Transverse colon (tissue), 4 donors: ENCODE measurements at regions not wholly inside any gene's neighbourhood (a gene's known extent, or its start where the extent isn't known, plus 50 kb on each side); places are given as distances from the start of the nearest gene placed in this dataset.
A peak's percentile ranks its signal among the peaks of the same experiment; 100 is the strongest.

Experiments used
- DNase-seq: peaks from one replicate; pipeline ENCODE4 v3.0.0-alpha.2; 2019
- H3K27ac ChIP-seq, 4 donors: fragments of 200-600 bp; sonication (generic); 2 replicates each; pipeline ENCODE4 v1.5.1; 2016 to 2018; ENCODE audit warnings: inconsistent platforms in 4 of 4
- H3K27me3 ChIP-seq: fragments of 200-600 bp; sonication (generic); 2 replicates; pipeline ENCODE4 v1.5.1; 2017; ENCODE audit warnings: inconsistent platforms
- H3K36me3 ChIP-seq, 4 donors: fragments of 200-600 bp; sonication (generic); 2 replicates each; pipeline ENCODE4 v1.5.1; 2017 to 2019; ENCODE audit warnings: inconsistent platforms in 4 of 4
- H3K4me1 ChIP-seq, 4 donors: fragments of 200-600 bp; sonication (generic); 2 replicates each; pipeline ENCODE4 v1.5.1; 2017 to 2020; ENCODE audit warnings: inconsistent platforms in 4 of 4
- H3K4me3 ChIP-seq, 4 donors: fragments of 200-600 bp; sonication (generic); 1 replicate in 1 of 4; 2 replicates in 3 of 4; pipeline versions ENCODE4 v1.5.1 to v1.6.1; 2017 to 2019; ENCODE audit warnings: inconsistent platforms in 4 of 4
- H3K9me3 ChIP-seq, 2 donors: fragments of 200-600 bp; sonication (generic); 2 replicates each; pipeline ENCODE4 v1.5.1; 2017 to 2019; ENCODE audit warnings: inconsistent platforms in 2 of 2
- EP300 ChIP-seq: sonication (generic); formaldehyde crosslinking; IDR thresholded peaks from one replicate; pipeline ENCODE4 v1.6.1; 2017; ENCODE audit warnings: antibody characterized with exemption, low read depth
- POLR2A ChIP-seq: fragments of 450-650 bp; IDR thresholded peaks from one replicate; pipeline ENCODE4 v1.6.1; 2016; ENCODE audit warnings: antibody characterized with exemption, mild to moderate bottlenecking, moderate library complexity
- POLR2AphosphoS5 ChIP-seq, 3 donors: sonication (generic); formaldehyde crosslinking; IDR thresholded peaks; one replicate each; pipeline ENCODE4 v1.6.1; 2016; ENCODE audit warnings: antibody characterized with exemption in 3 of 3
- WGBS, 2 donors: methylation state at CpG; one replicate each; pipeline ENCODE4 v1.1.5; 2018; ENCODE audit warnings: low coverage in 1 of 2; 5-methylcytosine and 5-hydroxymethylcytosine counted together
- in situ Hi-C, 4 donors: fragments of 200-750 bp; cut with MboI; loops; one replicate each; pipeline versions ENCODE4 v1.15.0 to v1.15.1; 2017; ENCODE audit warnings: low sequenced_read_pairs in 3 of 4, low pct_ligation_motif_present in 1 of 4, low pct_unique_long_range_greater_than_20kb in 1 of 4
- intact Hi-C: fragments of 100-400 bp; cut with DNase I; formaldehyde crosslinking; loops from one replicate; pipeline ENCODE4 v1.15.1; 2023; ENCODE audit warnings: low total_unique reads
- TF ChIP-seq, protein P1 (sequence below), 5 experiments: fragments of 200-600 bp in 3 of 5; fragments of 450-650 bp in 2 of 5; sonication (generic) in 3 of 5; IDR thresholded peaks; 1 replicate in 2 of 5; 2 replicates in 3 of 5; pipeline ENCODE4 v1.5.1; 2016 to 2017; ENCODE audit warnings: antibody characterized with exemption in 5 of 5, inconsistent platforms in 3 of 5, mild to moderate bottlenecking in 2 of 5, moderate library complexity in 1 of 5

DNA sequence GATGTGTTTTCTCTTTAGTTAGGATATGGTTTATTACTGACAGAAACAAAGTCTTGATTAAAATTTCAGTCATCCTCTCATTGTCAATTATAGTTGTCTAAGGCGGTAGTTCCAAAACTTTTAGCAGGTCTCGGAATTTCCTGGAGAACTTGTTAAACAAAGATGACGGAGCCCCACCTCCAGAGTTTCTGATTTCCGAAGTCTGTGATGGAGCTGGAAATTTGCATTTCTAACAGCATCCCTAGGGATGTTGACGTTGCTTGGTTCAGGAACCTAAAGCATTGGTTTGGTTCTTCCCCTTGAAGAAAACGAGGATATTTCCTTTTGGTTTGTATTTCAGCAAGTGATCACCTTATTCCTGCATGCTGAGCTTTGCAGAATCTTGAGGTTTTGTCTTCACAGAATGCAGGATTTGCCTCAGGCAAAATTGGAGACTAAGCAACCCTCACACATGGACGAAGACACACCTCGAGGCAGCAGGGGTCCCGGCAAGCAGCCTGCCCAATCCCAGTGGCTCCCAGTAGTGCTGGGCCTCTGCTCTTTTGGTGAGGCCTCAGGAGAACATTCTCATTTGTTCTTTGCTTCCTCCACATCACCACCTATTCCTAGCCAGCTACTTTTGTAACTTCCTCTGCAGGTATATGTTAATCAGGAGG lies 187.1 kb upstream of the PHACTR1 start:
- no peaks in the 10 kb centered on the region for H3K27me3 ChIP-seq
- DNase-seq: no peak
- peaks cover 0 to 27% (median 19%) of the 10 kb centered on the region in 4 donors for H3K4me1 ChIP-seq
- intact Hi-C loops: no loop called here
- in situ Hi-C loops: no loop called here
- WGBS, 2 donors: 40 to 47% methylated on average over 3 to 9 of the region's 9 CpGs
- no peak for TF ChIP-seq POLR2A
- TF ChIP-seq POLR2AphosphoS5 (IDR thresholded peaks at IDR 0.05): no peak
- TF ChIP-seq, protein P1, sequence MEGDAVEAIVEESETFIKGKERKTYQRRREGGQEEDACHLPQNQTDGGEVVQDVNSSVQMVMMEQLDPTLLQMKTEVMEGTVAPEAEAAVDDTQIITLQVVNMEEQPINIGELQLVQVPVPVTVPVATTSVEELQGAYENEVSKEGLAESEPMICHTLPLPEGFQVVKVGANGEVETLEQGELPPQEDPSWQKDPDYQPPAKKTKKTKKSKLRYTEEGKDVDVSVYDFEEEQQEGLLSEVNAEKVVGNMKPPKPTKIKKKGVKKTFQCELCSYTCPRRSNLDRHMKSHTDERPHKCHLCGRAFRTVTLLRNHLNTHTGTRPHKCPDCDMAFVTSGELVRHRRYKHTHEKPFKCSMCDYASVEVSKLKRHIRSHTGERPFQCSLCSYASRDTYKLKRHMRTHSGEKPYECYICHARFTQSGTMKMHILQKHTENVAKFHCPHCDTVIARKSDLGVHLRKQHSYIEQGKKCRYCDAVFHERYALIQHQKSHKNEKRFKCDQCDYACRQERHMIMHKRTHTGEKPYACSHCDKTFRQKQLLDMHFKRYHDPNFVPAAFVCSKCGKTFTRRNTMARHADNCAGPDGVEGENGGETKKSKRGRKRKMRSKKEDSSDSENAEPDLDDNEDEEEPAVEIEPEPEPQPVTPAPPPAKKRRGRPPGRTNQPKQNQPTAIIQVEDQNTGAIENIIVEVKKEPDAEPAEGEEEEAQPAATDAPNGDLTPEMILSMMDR (IDR thresholded peaks at IDR 0.05): no peak
- no peak for TF ChIP-seq EP300
- H3K9me3 ChIP-seq: no peaks in the 10 kb centered on the region
- no peak overlapping the region for H3K4me3 ChIP-seq
- peak overlapping the region; percentile 44 to 74 (median 56) for H3K27ac ChIP-seq
- no peaks in the 10 kb centered on the region for H3K36me3 ChIP-seq

DNA sequence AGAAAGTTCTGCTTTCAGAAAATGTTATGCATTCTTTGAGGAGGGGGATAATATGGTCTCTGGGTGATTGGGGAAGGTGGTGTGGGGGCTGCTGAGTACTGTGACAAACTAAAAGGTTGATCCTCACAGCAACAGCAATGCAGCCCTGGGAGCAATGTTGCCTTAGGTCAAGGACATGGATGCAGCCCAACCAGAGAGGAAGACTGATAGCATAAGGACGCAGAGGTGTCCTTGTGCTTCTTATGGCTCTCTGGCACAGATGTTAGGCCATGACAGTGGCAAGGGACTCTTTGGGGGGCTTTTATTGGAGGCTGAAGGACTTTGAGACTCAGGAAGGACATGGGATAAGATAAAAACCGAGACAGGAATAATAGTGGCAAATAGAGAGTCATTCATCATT lies 186.2 kb upstream of the PHACTR1 start:
- WGBS, 2 donors: 83 to 91% methylated on average over 2 of the region's 2 CpGs
- TF ChIP-seq, protein P1 (IDR thresholded peaks at IDR 0.05): no peak
- no peak for TF ChIP-seq EP300
- TF ChIP-seq POLR2AphosphoS5 (IDR thresholded peaks at IDR 0.05): no peak
- no peak for TF ChIP-seq POLR2A
- H3K4me1 ChIP-seq: peaks cover 0 to 27% (median 19%) of the 10 kb centered on the region in 4 donors
- intact Hi-C loops: no loop called here
- H3K9me3 ChIP-seq: no peaks in the 10 kb centered on the region
- in situ Hi-C loops: no loop called here
- no peak for DNase-seq
- no peak overlapping the region for H3K27ac ChIP-seq
- no peaks in the 10 kb centered on the region for H3K27me3 ChIP-seq
- H3K4me3 ChIP-seq: no peak overlapping the region
- no peaks in the 10 kb centered on the region for H3K36me3 ChIP-seq

DNA sequence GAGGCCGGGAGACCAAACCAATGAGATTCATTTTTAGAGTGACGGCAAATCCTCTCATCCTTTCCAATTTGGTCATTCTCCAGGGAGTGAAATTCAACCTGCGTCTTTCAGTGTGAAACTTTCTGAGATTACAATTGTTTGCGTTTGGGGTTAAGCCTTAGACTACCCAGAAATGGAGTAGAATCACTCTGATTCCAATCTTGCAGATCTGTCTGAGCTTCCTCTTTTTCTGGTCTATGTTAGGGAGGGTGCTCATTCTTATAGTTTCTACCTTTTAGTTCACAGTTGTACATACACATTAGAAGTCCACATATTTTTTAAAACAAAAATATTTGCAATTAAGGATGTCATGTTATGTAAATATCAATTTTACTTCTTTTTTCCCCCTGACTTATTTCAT lies 183.0 kb upstream of the PHACTR1 start:
- WGBS, 2 donors: 71 to 87% methylated on average over 3 to 4 of the region's 4 CpGs
- Histone ChIP-seq H3K4me1 (peaks cover 0 to 16% (median 11%) of the 10 kb centered on the region in 4 donors), H3K27me3 (no peaks in the 10 kb centered on the region), H3K36me3 (no peaks in the 10 kb centered on the region), H3K9me3 (no peaks in the 10 kb centered on the region), H3K27ac (no peak overlapping the region), H3K4me3 (no peak overlapping the region)
- intact Hi-C loops (no loop called here), in situ Hi-C loops (no loop called here)
- TF ChIP-seq, protein P1 (IDR thresholded peaks at IDR 0.05): no peak
- TF ChIP-seq EP300 (no peak), POLR2A (no peak), POLR2AphosphoS5 (IDR thresholded peaks at IDR 0.05) (no peak)
- DNase-seq: no peak

DNA sequence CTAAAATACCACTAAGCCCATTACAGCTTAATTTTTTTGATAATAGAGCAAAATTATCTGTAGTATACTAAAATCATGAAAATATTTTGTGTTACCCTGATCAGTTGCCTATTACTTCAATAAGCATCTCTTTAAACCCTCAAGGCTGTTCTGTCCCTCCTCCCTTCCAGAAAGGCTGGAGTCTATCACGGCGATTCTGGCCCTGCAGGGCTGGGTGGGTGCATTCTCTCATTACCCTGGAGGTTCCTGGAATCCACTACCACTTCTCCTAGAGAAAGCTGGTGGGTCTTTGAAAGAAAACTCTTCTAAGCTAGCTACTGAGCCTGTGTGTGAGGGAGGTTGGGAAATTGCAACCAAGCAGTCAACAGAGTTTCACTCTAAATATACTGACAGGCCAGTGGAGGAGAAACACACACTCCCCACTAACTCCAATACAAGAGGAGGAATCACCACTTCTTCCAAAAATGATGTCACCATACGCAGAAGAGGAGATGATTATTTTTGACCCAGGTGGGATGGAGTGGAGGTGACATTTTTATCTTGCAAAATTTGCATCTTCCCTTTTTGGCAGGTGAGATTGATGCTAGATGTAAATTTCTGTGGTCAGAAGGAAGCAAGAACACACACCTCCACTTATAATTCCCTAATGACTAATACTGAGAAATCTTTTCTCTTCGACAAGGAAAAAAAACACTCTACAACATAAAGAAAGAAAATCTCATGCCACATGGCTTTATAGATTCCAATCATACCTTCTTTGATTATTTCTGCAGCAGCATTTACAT lies 182.3 kb upstream of the PHACTR1 start:
- H3K27ac ChIP-seq: no peak overlapping the region
- WGBS, 2 donors: 75 to 84% methylated on average over 2 to 4 of the region's 4 CpGs
- no peaks in the 10 kb centered on the region for H3K36me3 ChIP-seq
- intact Hi-C loops: no loop called here
- H3K4me3 ChIP-seq: no peak overlapping the region
- no peaks in the 10 kb centered on the region for H3K27me3 ChIP-seq
- in situ Hi-C loops: no loop called here
- no peak for DNase-seq
- H3K9me3 ChIP-seq: no peaks in the 10 kb centered on the region
- TF ChIP-seq POLR2A: no peak
- TF ChIP-seq EP300: no peak
- TF ChIP-seq POLR2AphosphoS5 (IDR thresholded peaks at IDR 0.05): no peak
- TF ChIP-seq, protein P1 (IDR thresholded peaks at IDR 0.05): no peak
- H3K4me1 ChIP-seq: peaks cover 0 to 10% (median 7%) of the 10 kb centered on the region in 4 donors
